Fibroblast of mammary gland (primary cell): ENCODE measurements at regions not wholly inside any gene's neighbourhood (a gene's known extent, or its start where the extent isn't known, plus 50 kb on each side); places are given as distances from the start of the nearest gene placed in this dataset.

Source experiments
- DNase-seq: peaks from one replicate; pipeline ENCODE4 v3.0.0-alpha.2; 2010; ENCODE audit warnings: low read depth
- H3K4me3 ChIP-seq: 2 replicates; pipeline ENCODE4 v1.5.1; 2011; ENCODE audit warnings: low read depth, mild to moderate bottlenecking, low read length, moderate library complexity; ENCODE audit not compliant: control insufficient read depth
- TF ChIP-seq, protein P1 (sequence below): conservative IDR thresholded peaks from 2 replicates; pipeline ENCODE4 v1.5.1; 2011; ENCODE audit warnings: low read depth, low read length, inconsistent platforms; ENCODE audit not compliant: control insufficient read depth, insufficient read depth

DNA sequence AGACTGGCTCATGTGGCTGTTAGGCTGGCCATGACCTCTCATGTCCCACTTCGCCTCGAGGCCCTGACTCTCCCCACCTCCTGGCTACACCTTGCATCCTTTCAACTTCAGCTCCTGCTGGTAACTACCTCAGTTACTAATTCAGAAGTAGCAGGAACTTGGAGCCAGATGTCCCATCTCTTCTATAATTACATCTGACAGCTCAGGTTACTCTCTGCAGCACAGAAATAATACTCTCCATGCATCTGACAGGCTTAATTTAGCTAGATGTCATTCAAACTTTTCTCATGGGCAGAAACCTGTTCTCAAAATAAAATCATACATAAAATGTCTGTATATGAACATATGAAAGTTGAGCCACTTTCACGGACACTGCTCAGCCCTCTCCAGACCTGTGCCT is 92.2 kb upstream of the IL33 start:
- no peak for DNase-seq
- TF ChIP-seq, protein P1, sequence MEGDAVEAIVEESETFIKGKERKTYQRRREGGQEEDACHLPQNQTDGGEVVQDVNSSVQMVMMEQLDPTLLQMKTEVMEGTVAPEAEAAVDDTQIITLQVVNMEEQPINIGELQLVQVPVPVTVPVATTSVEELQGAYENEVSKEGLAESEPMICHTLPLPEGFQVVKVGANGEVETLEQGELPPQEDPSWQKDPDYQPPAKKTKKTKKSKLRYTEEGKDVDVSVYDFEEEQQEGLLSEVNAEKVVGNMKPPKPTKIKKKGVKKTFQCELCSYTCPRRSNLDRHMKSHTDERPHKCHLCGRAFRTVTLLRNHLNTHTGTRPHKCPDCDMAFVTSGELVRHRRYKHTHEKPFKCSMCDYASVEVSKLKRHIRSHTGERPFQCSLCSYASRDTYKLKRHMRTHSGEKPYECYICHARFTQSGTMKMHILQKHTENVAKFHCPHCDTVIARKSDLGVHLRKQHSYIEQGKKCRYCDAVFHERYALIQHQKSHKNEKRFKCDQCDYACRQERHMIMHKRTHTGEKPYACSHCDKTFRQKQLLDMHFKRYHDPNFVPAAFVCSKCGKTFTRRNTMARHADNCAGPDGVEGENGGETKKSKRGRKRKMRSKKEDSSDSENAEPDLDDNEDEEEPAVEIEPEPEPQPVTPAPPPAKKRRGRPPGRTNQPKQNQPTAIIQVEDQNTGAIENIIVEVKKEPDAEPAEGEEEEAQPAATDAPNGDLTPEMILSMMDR, result no peak
- H3K4me3 ChIP-seq, result no peak overlapping the region

DNA sequence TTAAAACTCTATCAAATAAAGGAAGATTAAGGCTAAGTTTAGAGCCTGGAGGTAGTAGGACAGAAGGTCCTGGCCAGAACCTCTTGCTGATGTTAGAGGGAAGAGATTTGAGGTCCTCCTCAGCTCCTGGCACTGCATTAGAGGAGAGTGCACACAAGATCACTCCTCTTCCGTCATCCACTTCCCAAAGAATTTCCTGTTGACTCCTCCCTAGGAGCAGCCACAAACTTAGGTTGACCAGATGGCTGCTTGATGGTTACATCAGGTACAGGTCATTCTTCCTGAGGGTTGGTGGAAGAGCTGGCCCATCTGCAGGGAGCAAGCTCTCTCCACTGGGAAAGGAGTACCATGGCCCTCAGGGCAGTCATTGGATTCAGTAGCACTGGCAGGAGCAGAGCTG is 93.9 kb upstream of the IL33 start:
- DNase-seq, result no peak
- H3K4me3 ChIP-seq, result no peak overlapping the region
- TF ChIP-seq, protein P1, result no peak

DNA sequence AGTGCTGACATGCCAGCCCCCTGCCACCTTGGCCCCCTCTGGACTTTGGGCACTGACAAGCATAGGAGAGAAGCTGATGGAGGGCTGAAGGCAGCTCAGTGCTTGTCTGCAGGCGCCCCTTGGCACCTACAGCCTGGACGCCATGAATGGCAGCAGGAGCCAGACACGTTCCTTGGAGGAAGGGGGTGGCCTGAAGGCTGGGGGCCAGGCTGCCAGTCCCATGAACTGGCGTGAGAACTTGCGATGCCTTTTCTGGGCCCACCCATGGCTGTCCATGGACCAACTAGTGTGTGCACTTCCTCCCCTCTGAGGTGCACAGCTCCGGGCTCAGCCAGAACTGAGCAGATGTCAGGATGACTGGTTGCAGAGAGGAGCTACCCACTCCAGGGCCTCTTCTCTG is 99.0 kb upstream of the RANBP6 start:
- no peak overlapping the region for H3K4me3 ChIP-seq
- no peak for DNase-seq
- TF ChIP-seq, protein P1, result no peak

DNA sequence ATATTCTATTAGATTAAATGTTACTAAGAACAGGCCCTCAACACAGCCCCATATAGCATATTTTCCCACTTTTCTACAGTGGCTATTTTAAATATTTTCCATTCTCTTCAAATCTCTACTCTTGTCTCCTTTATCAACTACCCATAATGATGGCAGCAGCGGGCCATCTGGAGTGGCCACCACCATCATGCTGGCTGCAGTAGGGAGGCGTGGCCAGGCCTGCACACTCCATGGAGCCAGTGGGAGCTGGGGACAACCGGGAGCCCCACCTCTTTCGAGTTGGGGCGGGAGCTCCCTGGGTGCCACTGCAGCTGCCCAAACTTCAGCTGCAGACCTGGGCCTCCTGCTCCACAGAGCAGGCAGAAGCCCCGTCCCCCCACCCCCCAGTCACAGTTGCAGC is 98.4 kb upstream of the RANBP6 start:
- TF ChIP-seq, protein P1, result no peak
- DNase-seq, result no peak
- H3K4me3 ChIP-seq, result no peak overlapping the region

DNA sequence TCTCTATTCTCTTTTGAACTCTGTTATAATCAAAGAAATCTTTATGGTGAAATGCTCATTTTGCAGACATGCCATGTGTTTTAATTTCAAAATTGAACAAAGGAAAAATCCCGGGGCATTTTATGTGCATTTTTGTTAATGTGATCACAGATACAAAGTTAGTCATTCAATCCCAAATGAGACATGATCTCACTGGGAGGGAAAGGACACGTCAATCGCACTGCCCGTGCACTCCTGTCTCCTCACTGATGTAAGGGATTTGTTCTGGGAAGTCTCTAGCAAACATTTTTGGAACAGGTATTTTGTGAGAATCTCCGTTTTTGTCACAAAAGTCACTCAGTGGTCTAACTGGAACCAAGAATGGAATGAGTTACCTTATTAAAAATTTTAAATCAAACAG is 97.9 kb upstream of the RANBP6 start:
- no peak overlapping the region for H3K4me3 ChIP-seq
- DNase-seq, result peak; percentile 34
- TF ChIP-seq, protein P1, result no peak

DNA sequence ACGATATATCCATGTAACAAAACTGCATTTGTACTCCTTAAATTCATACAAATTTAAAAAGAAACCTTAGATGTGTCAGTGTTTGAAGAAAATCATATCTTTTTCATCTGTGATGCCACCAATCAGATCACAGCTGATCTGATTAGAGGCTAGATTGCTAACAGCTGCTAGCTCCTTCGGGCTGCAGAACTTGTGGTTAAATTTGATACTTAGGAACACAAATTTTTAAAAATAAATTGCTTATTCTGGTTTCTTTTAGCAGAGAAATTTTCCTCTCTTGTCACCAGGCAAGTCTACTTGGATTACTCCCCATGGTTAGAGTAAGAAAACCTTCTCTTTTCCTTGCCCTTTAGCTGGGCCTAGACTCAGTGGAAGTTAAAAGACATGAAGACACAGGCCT is 94.6 kb upstream of the RANBP6 start:
- no peak overlapping the region for H3K4me3 ChIP-seq
- peak; percentile 18 for DNase-seq
- TF ChIP-seq, protein P1, result no peak

DNA sequence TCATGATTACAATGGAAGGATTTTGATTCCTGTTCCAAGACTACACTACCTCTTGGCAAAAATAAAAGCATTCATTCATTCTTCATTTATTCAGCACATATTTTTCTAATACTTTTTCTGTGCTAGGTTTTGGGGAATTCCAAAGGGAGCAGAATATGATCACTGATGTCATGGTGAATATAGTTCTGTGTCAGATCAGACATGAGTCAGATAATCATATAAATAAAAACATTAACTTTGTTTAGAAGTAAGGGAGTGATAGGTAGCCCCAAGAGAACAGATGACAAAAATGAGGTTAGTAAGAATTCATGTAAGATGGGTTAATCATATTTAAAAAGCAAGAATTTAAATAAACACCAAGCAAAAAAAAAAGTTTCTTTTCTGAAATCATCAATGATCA is 94.1 kb upstream of the RANBP6 start:
- peak; percentile 36 for DNase-seq
- H3K4me3 ChIP-seq, result no peak overlapping the region
- TF ChIP-seq, protein P1, result no peak
